ENCODE measurements at regions not wholly inside any gene's neighbourhood (a gene's known extent, or its start where the extent isn't known, plus 50 kb on each side); places are given as distances from the start of the nearest gene placed in this dataset.

GRCh38 chr5:99081711-99082110, 152.9 kb upstream of the CHD1 start:
- intact Hi-C loops (cut with micrococcal nuclease) = no loop called here
- Mint-ChIP-seq H3K27me3 (peaks cover 2% of the 10 kb centered on the region), H3K4me3 (no peak overlapping the region), H3K9me3 (no peaks in the 10 kb centered on the region), H3K36me3 (ENCODE audit: low read depth) (no peaks in the 10 kb centered on the region), H3K27ac (no peak overlapping the region), H3K4me1 (peaks cover 3% of the 10 kb centered on the region)
- DNase-seq = no peak

DNA sequence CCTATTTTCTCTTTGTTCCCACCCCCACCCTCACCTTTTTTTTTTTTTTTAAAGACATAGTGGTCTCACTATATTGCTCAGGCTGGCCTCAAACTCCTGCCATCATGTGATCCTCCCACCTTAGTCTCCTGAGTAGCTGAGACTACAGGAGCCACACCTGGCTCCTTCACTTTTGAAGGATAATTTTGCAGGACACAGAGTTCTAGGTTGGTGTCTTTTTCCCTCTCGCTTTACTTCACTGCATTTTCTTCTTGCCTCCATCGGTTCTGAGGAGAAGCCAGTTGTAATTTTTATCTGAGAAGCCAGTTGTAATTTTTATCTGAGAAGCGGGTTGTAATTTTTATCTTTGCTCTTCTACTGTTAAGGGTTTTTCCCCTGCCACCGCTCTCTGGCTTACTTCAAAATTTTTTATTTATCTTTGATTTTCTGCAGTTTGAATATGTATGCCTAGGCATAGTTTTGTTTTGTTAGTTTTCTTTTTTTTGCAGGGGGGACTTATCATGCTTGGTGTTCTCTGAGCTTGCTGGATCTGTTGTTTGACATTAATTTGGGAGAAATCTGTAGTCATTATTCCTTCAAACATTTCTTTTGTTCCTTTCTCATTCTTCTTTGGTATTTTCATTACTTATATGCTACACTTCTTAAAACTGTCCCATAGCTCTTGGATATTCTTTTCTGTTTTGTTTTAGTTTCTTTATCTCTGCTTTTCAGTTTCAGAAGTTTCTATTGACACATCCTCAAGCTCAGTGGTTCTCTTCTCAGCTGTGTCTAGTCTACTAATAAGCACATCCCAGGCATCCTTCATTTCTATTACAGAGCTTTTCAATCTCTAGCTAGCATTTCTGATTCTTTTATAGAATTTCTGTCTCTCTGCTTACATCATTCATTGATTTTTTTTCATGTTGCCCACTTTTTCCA, 148.2 kb upstream of the CHD1 start:
- Mint-ChIP-seq H3K36me3 (ENCODE audit: low read depth) (no peaks in the 10 kb centered on the region), H3K4me3 (no peak overlapping the region), H3K27me3 (peaks cover 2% of the 10 kb centered on the region), H3K9me3 (no peaks in the 10 kb centered on the region), H3K27ac (no peak overlapping the region), H3K4me1 (peaks cover 3% of the 10 kb centered on the region)
- intact Hi-C loops (cut with micrococcal nuclease) = no loop called here
- no peak for DNase-seq

GRCh38 chr5:99072846-99073245, 144.0 kb upstream of the CHD1 start:
- DNase-seq = no peak
- Mint-ChIP-seq H3K9me3 (peaks cover 4% of the 10 kb centered on the region), H3K27me3 (peaks cover 3% of the 10 kb centered on the region), H3K4me1 (peaks cover 3% of the 10 kb centered on the region), H3K4me3 (no peak overlapping the region), H3K36me3 (ENCODE audit: low read depth) (no peaks in the 10 kb centered on the region), H3K27ac (no peak overlapping the region)
- intact Hi-C loops (cut with micrococcal nuclease) = no loop called here

DNA sequence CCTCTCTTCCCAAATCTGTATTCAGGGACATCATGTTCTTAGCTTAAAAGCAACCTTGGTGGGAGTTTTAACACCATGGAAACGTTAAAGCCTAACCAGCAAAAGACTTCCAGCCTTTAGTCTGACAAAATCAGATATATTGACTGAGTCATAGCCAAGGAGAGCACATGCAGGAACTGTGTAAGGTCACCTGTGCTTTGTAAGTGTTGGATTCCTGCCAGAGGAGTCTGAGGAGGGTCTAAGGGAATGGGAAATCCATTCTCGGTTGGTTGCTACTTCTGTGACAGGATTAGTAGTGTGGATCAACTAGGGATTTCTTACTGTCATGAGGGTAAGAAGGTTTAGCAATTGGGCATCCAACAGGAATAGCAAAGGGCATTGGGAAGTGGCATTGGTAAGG, 142.0 kb upstream of the CHD1 start:
- Mint-ChIP-seq H3K27me3 (peaks cover 6% of the 10 kb centered on the region), H3K9me3 (peaks cover 4% of the 10 kb centered on the region), H3K4me1 (no peaks in the 10 kb centered on the region), H3K4me3 (no peak overlapping the region), H3K36me3 (ENCODE audit: low read depth) (no peaks in the 10 kb centered on the region), H3K27ac (no peak overlapping the region)
- no peak for DNase-seq
- intact Hi-C loops (cut with micrococcal nuclease) = no loop called here

- H3K4me1 Mint-ChIP-seq = no peaks in the 10 kb centered on the region
- no peak overlapping the region for H3K27ac Mint-ChIP-seq
- intact Hi-C loops (cut with micrococcal nuclease) = no loop called here
- H3K36me3 Mint-ChIP-seq (ENCODE audit: low read depth) = no peaks in the 10 kb centered on the region
- H3K27me3 Mint-ChIP-seq = peaks cover 7% of the 10 kb centered on the region
- DNase-seq = no peak
- H3K9me3 Mint-ChIP-seq = peaks cover 4% of the 10 kb centered on the region
- H3K4me3 Mint-ChIP-seq = no peak overlapping the region
These were observed 141.6 kb upstream of the CHD1 start for GRCh38 chr5:99070362-99070761.

DNA sequence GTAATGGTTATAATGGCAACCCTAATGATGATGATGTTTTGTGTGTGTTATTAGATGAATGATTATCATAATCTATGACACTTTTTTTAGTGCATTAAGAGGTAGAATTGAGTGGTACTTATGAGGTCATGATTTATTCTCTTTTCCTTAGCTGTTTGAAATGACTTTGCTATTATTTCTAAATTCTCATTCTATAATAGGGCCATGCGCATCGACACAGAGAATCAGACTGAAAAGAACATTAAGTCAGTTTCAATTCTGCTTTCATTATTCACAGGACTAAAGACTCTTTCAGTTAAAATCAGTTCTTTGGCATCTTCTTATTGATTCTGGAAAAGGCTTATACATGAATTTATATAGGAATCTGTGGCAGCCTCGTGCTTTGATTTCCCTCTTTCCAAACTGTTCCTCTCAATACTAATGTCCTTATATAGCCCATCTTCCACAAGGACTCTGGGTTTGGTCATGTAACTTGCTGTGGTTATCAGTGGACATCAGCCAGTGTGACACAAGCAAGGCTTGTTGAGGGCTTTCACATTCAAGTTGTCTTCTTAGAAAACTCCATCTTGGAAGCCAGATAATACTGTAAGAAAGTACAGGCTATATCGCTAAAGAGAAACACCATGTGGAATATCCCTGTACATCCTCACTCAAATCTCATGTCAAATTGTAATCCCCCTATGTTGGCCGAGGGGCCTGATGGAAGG, 140.3 kb upstream of the CHD1 start:
- Mint-ChIP-seq H3K9me3 (peaks cover 4% of the 10 kb centered on the region), H3K4me3 (no peak overlapping the region), H3K36me3 (ENCODE audit: low read depth) (no peaks in the 10 kb centered on the region), H3K27ac (no peak overlapping the region), H3K27me3 (peaks cover 10% of the 10 kb centered on the region), H3K4me1 (no peaks in the 10 kb centered on the region)
- intact Hi-C loops (cut with micrococcal nuclease) = no loop called here
- no peak for DNase-seq

GRCh38 chr5:99063737-99064136, 134.9 kb upstream of the CHD1 start:
- Mint-ChIP-seq H3K4me1 (no peaks in the 10 kb centered on the region), H3K27ac (no peak overlapping the region), H3K36me3 (ENCODE audit: low read depth) (no peaks in the 10 kb centered on the region), H3K4me3 (no peak overlapping the region), H3K9me3 (no peaks in the 10 kb centered on the region), H3K27me3 (peaks cover 19% of the 10 kb centered on the region)
- intact Hi-C loops (cut with micrococcal nuclease) = loop anchor here (5.0 kb wide), 1 partner anchor 136 kb away; the partner anchor contains the start of gene CHD1
- no peak for DNase-seq

- peaks cover 1% of the 10 kb centered on the region for H3K4me1 Mint-ChIP-seq
- no peaks in the 10 kb centered on the region for H3K36me3 Mint-ChIP-seq (ENCODE audit: low read depth)
- H3K4me3 Mint-ChIP-seq = no peak overlapping the region
- H3K9me3 Mint-ChIP-seq = no peaks in the 10 kb centered on the region
- H3K27ac Mint-ChIP-seq = no peak overlapping the region
- intact Hi-C loops (cut with micrococcal nuclease) = loop anchor here (5.0 kb wide), 1 partner anchor 134 kb away; the partner anchor contains the start of gene CHD1
- peaks cover 17% of the 10 kb centered on the region for H3K27me3 Mint-ChIP-seq
- no peak for DNase-seq
These were observed 132.9 kb upstream of the CHD1 start for GRCh38 chr5:99061711-99062110.

DNA sequence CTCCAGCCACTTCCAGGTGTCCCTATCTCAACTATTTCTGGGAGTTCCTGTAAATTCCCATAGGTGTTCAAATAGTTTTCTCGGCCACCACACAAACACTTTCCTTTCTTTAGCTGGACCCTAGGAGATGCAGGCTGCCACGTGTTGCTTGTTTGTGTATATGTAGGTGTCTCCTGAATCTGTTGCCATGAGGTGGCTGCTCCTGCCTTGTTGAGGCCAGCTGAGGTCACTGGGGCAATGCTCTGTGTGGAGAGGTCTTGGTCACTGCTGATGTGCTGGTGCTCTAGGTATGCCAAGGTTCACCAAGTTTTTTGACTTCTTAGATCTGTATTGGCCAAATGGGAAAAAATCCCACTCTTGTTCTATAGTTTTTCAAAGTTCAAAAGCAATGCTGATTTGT, 132.5 kb upstream of the CHD1 start:
- peaks cover 1% of the 10 kb centered on the region for H3K4me1 Mint-ChIP-seq
- H3K36me3 Mint-ChIP-seq (ENCODE audit: low read depth) = no peaks in the 10 kb centered on the region
- peaks cover 17% of the 10 kb centered on the region for H3K27me3 Mint-ChIP-seq
- no peak overlapping the region for H3K27ac Mint-ChIP-seq
- H3K9me3 Mint-ChIP-seq = no peaks in the 10 kb centered on the region
- intact Hi-C loops (cut with micrococcal nuclease) = loop anchor here (5.0 kb wide), 1 partner anchor 134 kb away; the partner anchor contains the start of gene CHD1
- no peak for DNase-seq
- no peak overlapping the region for H3K4me3 Mint-ChIP-seq

- H3K27me3 Mint-ChIP-seq = peaks cover 17% of the 10 kb centered on the region
- intact Hi-C loops (cut with micrococcal nuclease) = loop anchor here (1.0 to 5.0 kb wide), 2 partner anchors 133 to 154 kb away; partner anchors contain the start of gene CHD1
- peak; percentile 95 for DNase-seq
These were observed 131.8 kb upstream of the CHD1 start for GRCh38 chr5:99060306-99061261.

DNA sequence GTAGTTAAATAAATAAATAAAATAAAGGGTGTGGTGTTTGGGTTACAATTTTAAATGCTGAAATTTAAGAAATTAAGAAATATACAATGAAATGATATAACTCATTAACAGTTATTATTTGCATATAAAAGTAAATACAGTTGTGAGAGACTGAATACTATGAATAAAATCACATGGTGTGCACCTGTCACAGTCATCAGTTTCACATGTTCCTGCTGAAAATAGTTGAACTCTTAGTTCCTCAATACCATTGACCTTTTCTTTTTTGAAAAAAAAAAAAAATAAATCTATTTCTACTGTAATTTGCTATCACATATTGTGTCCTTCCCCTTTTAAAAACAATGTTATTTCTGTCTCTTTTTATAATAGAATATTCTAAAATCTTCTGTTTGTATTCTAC, 130.9 kb upstream of the CHD1 start:
- intact Hi-C loops (cut with micrococcal nuclease) = loop anchor here (1.0 to 5.0 kb wide), 3 partner anchors 132 to 289 kb away; partner anchors contain the start of gene CHD1
- Mint-ChIP-seq H3K4me3 (no peak overlapping the region), H3K36me3 (ENCODE audit: low read depth) (no peaks in the 10 kb centered on the region), H3K4me1 (peaks cover 1% of the 10 kb centered on the region), H3K27me3 (peaks cover 15% of the 10 kb centered on the region), H3K27ac (no peak overlapping the region), H3K9me3 (no peaks in the 10 kb centered on the region)
- DNase-seq = no peak

More at GRCh38 chr5:99060306-99061261, 131.8 kb upstream of the CHD1 start:
- peaks cover 1% of the 10 kb centered on the region for H3K4me1 Mint-ChIP-seq
- H3K36me3 Mint-ChIP-seq (ENCODE audit: low read depth) = no peaks in the 10 kb centered on the region
- no peak overlapping the region for H3K4me3 Mint-ChIP-seq
- no peaks in the 10 kb centered on the region for H3K9me3 Mint-ChIP-seq
- H3K27ac Mint-ChIP-seq = no peak overlapping the region

GRCh38 chr5:99058466-99058865, 129.7 kb upstream of the CHD1 start:
- Mint-ChIP-seq H3K36me3 (ENCODE audit: low read depth) (no peaks in the 10 kb centered on the region), H3K9me3 (no peaks in the 10 kb centered on the region), H3K27ac (no peak overlapping the region), H3K4me1 (peaks cover 1% of the 10 kb centered on the region), H3K4me3 (no peak overlapping the region), H3K27me3 (peaks cover 6% of the 10 kb centered on the region)
- no peak for DNase-seq
- intact Hi-C loops (cut with micrococcal nuclease) = loop anchor here (2.0 kb wide), 1 partner anchor 288 kb away; no protein-coding TSS in a partner anchor

GRCh38 chr5:99054972-99055371, 126.2 kb upstream of the CHD1 start:
- peaks cover 10% of the 10 kb centered on the region for H3K27me3 Mint-ChIP-seq
- H3K27ac Mint-ChIP-seq = no peak overlapping the region
- intact Hi-C loops (cut with micrococcal nuclease) = no loop called here
- no peaks in the 10 kb centered on the region for H3K36me3 Mint-ChIP-seq (ENCODE audit: low read depth)
- no peak overlapping the region for H3K4me3 Mint-ChIP-seq
- no peaks in the 10 kb centered on the region for H3K9me3 Mint-ChIP-seq
- DNase-seq = no peak
- H3K4me1 Mint-ChIP-seq = peaks cover 1% of the 10 kb centered on the region

Data from activated CD4-positive, alpha-beta T cell treated with anti-CD3 and anti-CD28 coated beads, Interleukin-2, amount 10 ng/mL, durations not matched to agents 24 days and 14 days (primary cell).